Ishikawa (cell line): ENCODE measurements at regions not wholly inside any gene's neighbourhood (a gene's known extent, or its start where the extent isn't known, plus 50 kb on each side); places are given as distances from the start of the nearest gene placed in this dataset.

Experiments used
- CEBPB ChIP-seq: IDR thresholded peaks from 2 replicates; pipeline ENCODE4 v1.6.1; 2012
- CREB1 ChIP-seq: IDR thresholded peaks from 2 replicates; pipeline ENCODE4 v1.6.1; 2012; ENCODE audit warnings: low read depth
- EGR1 ChIP-seq: IDR thresholded peaks from 2 replicates; pipeline ENCODE4 v1.6.1; 2012
- EP300 ChIP-seq: IDR thresholded peaks from 2 replicates; pipeline ENCODE4 v1.6.1; 2012; ENCODE audit warnings: borderline replicate concordance
- FOXM1 ChIP-seq: IDR thresholded peaks from 2 replicates; pipeline ENCODE4 v1.6.1; 2012; ENCODE audit warnings: low read depth, borderline replicate concordance
- MAX ChIP-seq: IDR thresholded peaks from 2 replicates; pipeline ENCODE4 v1.6.1; 2012
- NFIC ChIP-seq: IDR thresholded peaks from 2 replicates; pipeline ENCODE4 v1.6.1; 2012
- RAD21 ChIP-seq: IDR thresholded peaks from 2 replicates; pipeline ENCODE4 v1.6.1; 2012; ENCODE audit warnings: low read depth
- REST ChIP-seq: IDR thresholded peaks from 2 replicates; pipeline ENCODE4 v1.6.1; 2012; ENCODE audit warnings: low read depth, mild to moderate bottlenecking
- TAF1 ChIP-seq: IDR thresholded peaks from 2 replicates; pipeline ENCODE4 v1.6.1; 2012; ENCODE audit warnings: low read depth, mild to moderate bottlenecking
- TCF12 ChIP-seq: IDR thresholded peaks from 2 replicates; pipeline ENCODE4 v1.6.1; 2012; ENCODE audit warnings: low read depth
- TEAD4 ChIP-seq: IDR thresholded peaks from 2 replicates; pipeline ENCODE4 v1.6.1; 2012
- USF1 ChIP-seq: IDR thresholded peaks from 2 replicates; pipeline ENCODE4 v1.6.1; 2012
- YY1 ChIP-seq: IDR thresholded peaks from 2 replicates; pipeline ENCODE4 v1.6.1; 2012; ENCODE audit warnings: low read depth
- ZBTB7A ChIP-seq: IDR thresholded peaks from 2 replicates; pipeline ENCODE4 v1.6.1; 2012; ENCODE audit warnings: low read depth

- TF ChIP-seq TEAD4 (no peak), MAX (no peak), CEBPB (no peak), EP300 (no peak), YY1 (no peak)
These were observed 342.4 kb upstream of the THBS1 start for GRCh38 chr15:39238443-39238842.

GRCh38 chr15:39239562-39239961 lies 341.3 kb upstream of the THBS1 start:
- no peak for TF ChIP-seq RAD21
- no peak for TF ChIP-seq USF1

GRCh38 chr15:39242345-39242744 lies 338.5 kb upstream of the THBS1 start:
- TF ChIP-seq NFIC: peak; percentile 59
- TF ChIP-seq TAF1: no peak
- TF ChIP-seq CEBPB: 0 out of 2 replicates have a peak, but pooled peaks have one; percentile 9
- no peak for TF ChIP-seq REST
- 0 out of 2 replicates have a peak, but pooled peaks have one; percentile 32 for TF ChIP-seq TEAD4
- TF ChIP-seq YY1: 0 out of 2 replicates have a peak, but pooled peaks have one; percentile 40
- TF ChIP-seq EGR1: no peak
- no peak for TF ChIP-seq ZBTB7A
- TF ChIP-seq EP300: peak; percentile 48; the same call in 1 of the 2 replicates
- peak; percentile 39; the same call in 1 of the 2 replicates for TF ChIP-seq TCF12
- TF ChIP-seq CREB1: no peak

GRCh38 chr15:39243396-39243795 lies 337.5 kb upstream of the THBS1 start:
- no peak for TF ChIP-seq TEAD4
- TF ChIP-seq CEBPB: no peak
- no peak for TF ChIP-seq USF1
- no peak for TF ChIP-seq RAD21
- no peak for TF ChIP-seq TCF12
- TF ChIP-seq EP300: no peak
- TF ChIP-seq YY1: no peak

GRCh38 chr15:39244776-39245175 lies 336.1 kb upstream of the THBS1 start:
- no peak for TF ChIP-seq EGR1
- TF ChIP-seq CREB1: no peak
- no peak for TF ChIP-seq NFIC
- TF ChIP-seq YY1: no peak
- TF ChIP-seq REST: no peak
- no peak for TF ChIP-seq TEAD4
- TF ChIP-seq ZBTB7A: no peak
- TF ChIP-seq MAX: no peak
- no peak for TF ChIP-seq EP300
- TF ChIP-seq CEBPB: no peak
- no peak for TF ChIP-seq USF1

- TF ChIP-seq EGR1 (no peak), TEAD4 (no peak), NFIC (no peak), USF1 (no peak), TCF12 (no peak), FOXM1 (no peak), MAX (no peak), CREB1 (no peak), EP300 (no peak), REST (no peak)
These were observed 334.4 kb upstream of the THBS1 start for GRCh38 chr15:39246523-39246922.
